ENCODE measurements at regions not wholly inside any gene's neighbourhood (a gene's known extent, or its start where the extent isn't known, plus 50 kb on each side); places are given as distances from the start of the nearest gene placed in this dataset.

DNA sequence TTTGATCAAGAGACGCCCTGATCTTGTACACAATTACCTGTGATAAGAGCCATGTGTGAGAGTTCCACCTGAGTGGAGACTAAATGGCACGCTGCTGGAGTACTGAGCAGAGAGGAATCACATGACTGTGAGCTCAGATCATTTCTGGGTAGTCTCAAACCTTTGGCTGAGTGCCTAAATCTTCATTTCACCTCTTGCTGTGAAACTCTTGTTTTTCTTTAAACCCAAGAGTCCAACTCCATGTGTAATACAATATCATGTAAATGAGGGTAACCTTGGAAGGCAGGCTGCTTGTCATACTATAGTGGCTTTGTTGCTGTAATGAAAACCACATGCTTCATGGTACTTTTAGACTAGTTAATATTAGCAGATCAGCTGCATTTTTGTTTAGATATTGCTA is 156.9 kb downstream of the CAND1 start:
- peak; percentile 42 for DNase-seq (ENCODE audit: low spot score)

DNA sequence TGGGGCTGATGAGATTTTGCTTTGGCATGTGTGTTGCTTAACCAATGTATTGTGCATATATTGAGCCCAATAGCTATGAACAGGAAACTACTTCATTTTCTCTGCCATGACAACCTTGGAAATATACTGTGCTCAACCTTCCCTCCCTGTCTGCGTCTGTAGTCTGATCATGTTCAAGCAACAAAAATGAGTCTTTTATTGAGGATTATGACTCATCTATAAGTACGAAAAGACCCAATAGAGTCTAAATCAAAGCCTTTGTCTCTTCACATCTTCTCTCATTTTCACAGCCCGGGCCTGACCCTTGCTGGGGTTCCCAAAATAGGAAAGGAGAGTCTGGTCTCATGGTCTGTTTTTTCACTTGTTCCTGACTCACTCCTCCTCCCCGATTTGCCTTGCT is 158.2 kb downstream of the CAND1 start:
- no peak for DNase-seq (ENCODE audit: low spot score)

- no peak for DNase-seq (ENCODE audit: low spot score)
Measured at GRCh38 chr12:67428431-67428830, 159.3 kb downstream of the CAND1 start.

- DNase-seq (ENCODE audit: low spot score): peak; percentile 38
Measured at GRCh38 chr12:67430708-67431335, 161.7 kb downstream of the CAND1 start.

DNA sequence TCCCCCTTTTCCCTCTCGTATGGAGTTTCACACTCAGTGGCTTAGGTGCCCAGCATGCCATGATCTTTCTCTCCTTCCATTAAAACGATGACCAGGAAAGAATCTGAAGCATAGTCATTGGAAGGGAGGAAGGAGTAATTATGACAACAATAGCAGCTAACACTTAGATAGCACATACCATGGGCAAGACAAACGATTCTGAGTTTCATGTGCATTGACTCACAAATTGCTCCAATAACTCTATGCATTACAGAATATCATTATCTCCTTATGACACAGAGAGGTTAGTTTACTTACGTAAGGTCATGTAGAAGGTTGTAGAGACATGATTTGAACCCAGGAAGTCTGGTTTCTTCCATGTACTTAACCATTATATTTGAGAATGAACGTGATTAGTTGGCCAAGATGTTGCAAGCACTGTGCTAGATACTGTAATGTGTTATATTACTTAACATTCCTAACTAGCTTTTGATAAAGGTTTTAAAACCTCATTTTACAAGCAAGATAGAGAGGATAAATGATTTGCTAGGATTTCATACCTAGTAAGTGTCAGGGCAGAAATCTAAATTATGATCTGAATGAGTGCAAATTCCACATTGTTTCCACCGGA is 162.4 kb downstream of the CAND1 start:
- no peak for DNase-seq (ENCODE audit: low spot score)

DNA sequence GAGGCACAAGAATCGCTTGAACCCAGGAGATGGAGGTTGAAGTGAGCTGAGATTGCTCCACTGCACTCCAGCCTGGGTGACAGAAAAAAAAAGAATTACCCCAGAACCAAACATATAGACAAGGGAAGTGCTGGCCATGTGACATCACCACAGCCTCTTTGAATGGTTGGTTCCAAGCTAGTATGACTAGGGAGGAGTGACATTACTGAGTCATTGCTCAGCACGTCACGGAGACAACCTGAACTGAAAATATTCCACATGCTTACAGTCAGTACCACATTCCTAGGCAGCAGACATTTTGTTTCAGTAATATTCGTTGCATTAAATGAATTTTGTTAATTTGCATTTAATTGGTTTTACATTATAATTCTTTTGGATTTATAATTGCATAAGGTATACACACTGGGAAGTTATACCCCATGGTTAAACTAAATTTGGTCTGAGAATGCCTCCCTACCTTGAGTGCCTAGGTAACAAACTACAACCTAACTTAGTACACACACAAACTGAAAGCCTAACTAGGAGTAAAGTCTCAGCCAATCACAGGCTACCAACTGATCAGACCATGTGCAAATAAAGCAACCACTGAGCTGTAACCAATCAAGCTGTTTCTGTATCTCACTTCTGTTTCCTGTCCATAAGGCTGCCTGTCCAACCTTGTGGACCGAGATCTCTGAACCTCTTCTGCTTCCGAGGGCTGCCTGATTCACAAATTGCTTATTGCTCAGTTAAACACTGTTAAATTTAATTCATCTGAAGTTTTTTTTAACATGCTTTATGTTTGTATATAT is 164.4 kb downstream of the CAND1 start:
- DNase-seq (ENCODE audit: low spot score): no peak

GRCh38 chr12:67434671-67435370 is 165.7 kb downstream of the CAND1 start:
- no peak for DNase-seq (ENCODE audit: low spot score)

- no peak for DNase-seq (ENCODE audit: low spot score)
Measured at GRCh38 chr12:67436230-67436629, 167.1 kb downstream of the CAND1 start.

- no peak for DNase-seq (ENCODE audit: low spot score)
Measured at GRCh38 chr12:67437011-67437410, 167.9 kb downstream of the CAND1 start.

GRCh38 chr12:67439611-67440010 is 170.5 kb downstream of the CAND1 start:
- no peak for DNase-seq (ENCODE audit: low spot score)

- DNase-seq (ENCODE audit: low spot score): peak; percentile 83
Measured at GRCh38 chr12:67441736-67442346, 172.7 kb downstream of the CAND1 start.

GRCh38 chr12:67442347-67442841 is 173.2 kb downstream of the CAND1 start:
- DNase-seq (ENCODE audit: low spot score): peak; percentile 45

DNA sequence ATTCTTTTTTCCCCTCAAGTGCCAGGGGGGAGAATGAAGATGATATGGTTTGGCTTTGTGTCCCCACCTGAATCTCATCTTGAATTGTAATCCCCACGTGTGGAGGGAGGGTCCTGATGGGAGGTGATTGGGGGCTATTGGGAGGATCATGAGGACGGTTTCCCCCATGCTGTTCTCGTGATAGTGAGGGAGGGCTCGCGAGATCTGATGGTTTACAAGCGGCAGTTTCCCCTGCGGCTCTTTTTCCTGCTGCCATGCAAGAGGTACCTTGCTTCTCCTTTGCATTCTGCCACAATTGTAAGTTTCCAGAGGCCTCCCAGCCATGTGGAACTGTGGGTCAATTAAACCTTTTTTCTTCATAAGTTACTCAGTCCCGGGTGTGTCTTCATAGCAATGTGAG is 173.7 kb downstream of the CAND1 start:
- DNase-seq (ENCODE audit: low spot score): peak; percentile 34

DNA sequence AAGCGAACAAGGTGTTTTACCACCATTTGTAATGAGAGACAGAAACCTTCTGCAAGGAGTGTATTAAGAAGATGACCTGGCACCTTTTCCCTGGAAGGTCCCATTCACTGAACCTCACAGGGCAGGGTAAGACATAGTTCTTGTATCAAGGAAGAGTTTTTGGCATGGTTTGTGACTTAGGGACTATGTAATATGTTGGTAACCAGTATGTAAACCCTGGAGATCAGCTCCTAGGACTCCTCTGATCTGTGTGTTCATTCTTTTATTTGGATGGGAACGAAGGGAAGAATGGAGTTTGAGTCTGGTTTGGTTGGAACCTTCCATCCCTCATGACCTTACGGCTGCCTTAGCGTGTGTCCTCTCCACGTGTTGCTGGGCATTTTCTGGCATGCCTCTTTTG is 175.4 kb downstream of the CAND1 start:
- DNase-seq (ENCODE audit: low spot score): no peak

DNA sequence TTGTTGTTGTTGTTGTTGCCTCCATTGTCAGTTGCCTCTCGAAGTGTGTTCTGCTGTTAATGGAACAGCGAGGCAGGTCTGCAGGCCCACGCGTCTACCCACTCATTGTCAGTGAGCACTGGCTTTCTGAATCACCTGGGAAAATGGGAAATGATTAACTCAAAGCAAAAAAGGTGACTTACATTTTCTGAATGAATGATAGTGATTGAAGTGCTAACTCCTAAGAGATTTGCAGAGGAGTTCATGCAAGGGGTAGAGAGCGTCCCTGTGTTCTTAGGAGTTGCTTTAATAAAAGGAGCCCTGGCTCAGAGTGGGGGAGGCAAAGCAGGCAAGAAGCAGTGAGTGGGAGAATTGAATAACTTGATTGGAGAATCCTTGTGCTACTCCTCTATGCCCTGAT is 177.6 kb downstream of the CAND1 start:
- no peak for DNase-seq (ENCODE audit: low spot score)

DNA sequence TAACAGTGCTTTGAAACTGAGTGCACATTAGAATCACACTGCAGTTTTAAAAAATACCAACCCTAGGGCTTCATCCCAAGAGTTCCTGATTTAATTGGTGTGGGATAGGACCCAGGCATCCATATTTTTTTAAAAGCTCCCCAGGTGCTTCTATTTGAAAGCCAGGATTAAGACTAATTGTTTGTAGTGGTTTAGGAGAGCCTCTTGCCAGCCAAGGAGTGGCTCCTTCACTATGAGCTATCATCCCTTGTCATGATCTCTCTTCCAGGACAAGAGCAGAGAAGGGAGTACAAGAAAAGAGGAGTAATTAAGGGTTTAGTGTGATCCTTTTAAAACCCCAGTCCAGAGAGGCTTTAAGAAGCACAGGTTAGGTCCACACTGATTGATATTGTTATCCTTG is 178.0 kb downstream of the CAND1 start:
- no peak for DNase-seq (ENCODE audit: low spot score)

GRCh38 chr12:67449591-67450052 is 180.5 kb downstream of the CAND1 start:
- no peak for DNase-seq (ENCODE audit: low spot score)

DNA sequence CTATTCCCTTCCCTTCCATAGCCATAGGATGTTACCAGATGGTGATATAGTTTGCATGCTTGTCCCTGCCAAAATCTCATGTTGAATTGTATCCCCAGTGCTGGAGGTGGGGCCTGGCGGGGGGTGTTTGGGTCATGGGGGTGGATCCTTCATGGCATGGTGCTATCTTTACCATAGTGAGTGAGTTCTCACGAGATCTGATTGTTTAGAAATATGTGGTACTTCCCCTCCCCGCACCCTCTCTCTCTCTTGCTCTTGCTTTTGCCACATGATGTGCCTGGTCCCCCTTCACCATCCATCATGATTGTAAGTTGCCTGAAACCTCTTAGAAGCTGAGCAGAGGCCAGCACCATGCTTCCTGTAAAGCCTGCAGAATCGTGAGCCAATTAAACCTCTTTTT is 181.3 kb downstream of the CAND1 start:
- DNase-seq (ENCODE audit: low spot score): no peak

- peak; percentile 70 for DNase-seq (ENCODE audit: low spot score)
Measured at GRCh38 chr12:67451206-67451605, 182.0 kb downstream of the CAND1 start.

- no peak for DNase-seq (ENCODE audit: low spot score)
Measured at GRCh38 chr12:67452119-67452805, 183.1 kb downstream of the CAND1 start.

- DNase-seq (ENCODE audit: low spot score): no peak
Measured at GRCh38 chr12:67453191-67453590, 184.0 kb downstream of the CAND1 start.
